C4-2B (cell line): ENCODE measurements at regions not wholly inside any gene's neighbourhood (a gene's known extent, or its start where the extent isn't known, plus 50 kb on each side); places are given as distances from the start of the nearest gene placed in this dataset.

Experiments
- CTCF ChIP-seq: fragments of 450-650 bp; conservative IDR thresholded peaks from 2 replicates; pipeline ENCODE4 v1.5.1; 2017; ENCODE audit warnings: mild to moderate bottlenecking
- ZFX ChIP-seq: fragments of 450-650 bp; IDR thresholded peaks from 2 replicates; pipeline ENCODE4 v1.6.1; 2017

- TF ChIP-seq CTCF (no peak), ZFX (no peak)
Measured at GRCh38 chr15:69542028-69542427, 89.4 kb downstream of the RPLP1 start.
